ENCODE measurements at regions not wholly inside any gene's neighbourhood (a gene's known extent, or its start where the extent isn't known, plus 50 kb on each side); places are given as distances from the start of the nearest gene placed in this dataset.

- TF ChIP-seq YY1 (IDR thresholded peaks at IDR 0.05; ENCODE audit: insufficient read depth, insufficient read length) (no peak), ZNF274 (IDR thresholded peaks at IDR 0.05; ENCODE audit: low read depth, low read length) (no peak)
Measured at GRCh38 chr16:54654429-54654828, 276.2 kb upstream of the IRX5 start.

All from NT2/D1 (cell line).